ENCODE measurements at regions not wholly inside any gene's neighbourhood (a gene's known extent, or its start where the extent isn't known, plus 50 kb on each side); places are given as distances from the start of the nearest gene placed in this dataset.
"Not testable (repeated sequence)": the region's sequence is repeated elsewhere in the genome, so short reads cannot be mapped to it uniquely, and the experiment has no call there.

- DNase-seq, result no peak
Measured at GRCh38 chr11:19617696-19618523, 94.7 kb upstream of the NAV2 start.

- no peak for DNase-seq
Measured at GRCh38 chr11:19615341-19616183, 97.1 kb upstream of the NAV2 start.

- DNase-seq, result no peak
Measured at GRCh38 chr11:19614370-19614940, 98.2 kb upstream of the NAV2 start.

- not testable (repeated sequence) for DNase-seq
Measured at GRCh38 chr11:19612025-19612424, 100.6 kb upstream of the NAV2 start.

GRCh38 chr11:19607656-19608360, 104.8 kb upstream of the NAV2 start:
- no peak for DNase-seq

- no peak for DNase-seq
Measured at GRCh38 chr11:19606856-19607655, 105.6 kb upstream of the NAV2 start.

GRCh38 chr11:19605520-19606371, 106.9 kb upstream of the NAV2 start:
- DNase-seq, result no peak

- no peak for DNase-seq
Measured at GRCh38 chr11:19604679-19605375, 107.8 kb upstream of the NAV2 start.

GRCh38 chr11:19603771-19604170, 108.9 kb upstream of the NAV2 start:
- DNase-seq, result no peak

GRCh38 chr11:19602891-19603290, 109.7 kb upstream of the NAV2 start:
- no peak for DNase-seq

- no peak for DNase-seq
Measured at GRCh38 chr11:19602406-19602805, 110.2 kb upstream of the NAV2 start.

GRCh38 chr11:19601235-19601634, 111.4 kb upstream of the NAV2 start:
- DNase-seq, result no peak

- no peak for DNase-seq
Measured at GRCh38 chr11:19599681-19600080, 113.0 kb upstream of the NAV2 start.

- no peak for DNase-seq
Measured at GRCh38 chr11:19598876-19599486, 113.7 kb upstream of the NAV2 start.

GRCh38 chr11:19598456-19598855, 114.2 kb upstream of the NAV2 start:
- no peak for DNase-seq

GRCh38 chr11:19597876-19598275, 114.8 kb upstream of the NAV2 start:
- DNase-seq, result no peak

GRCh38 chr11:19597206-19597605, 115.4 kb upstream of the NAV2 start:
- DNase-seq, result no peak

GRCh38 chr11:19595840-19596751, 116.5 kb upstream of the NAV2 start:
- no peak for DNase-seq

GRCh38 chr11:19595499-19595839, 117.2 kb upstream of the NAV2 start:
- no peak for DNase-seq

All from activated CD8-positive, alpha-beta memory T cell treated with anti-CD3 and anti-CD28 coated beads, Interleukin-2, amount 50 U/mL, for 4 hours (primary cell).